GM18517 (cell line): ENCODE measurements at regions not wholly inside any gene's neighbourhood (a gene's known extent, or its start where the extent isn't known, plus 50 kb on each side); places are given as distances from the start of the nearest gene placed in this dataset.

Source experiments
- ATAC-seq: cut with Tn5 transposase; IDR thresholded peaks from one replicate; pipeline ENCODE4 v1.9.1; 2021; ENCODE audit warnings: mild to moderate bottlenecking, moderate library complexity; ENCODE audit not compliant: unreplicated experiment

DNA sequence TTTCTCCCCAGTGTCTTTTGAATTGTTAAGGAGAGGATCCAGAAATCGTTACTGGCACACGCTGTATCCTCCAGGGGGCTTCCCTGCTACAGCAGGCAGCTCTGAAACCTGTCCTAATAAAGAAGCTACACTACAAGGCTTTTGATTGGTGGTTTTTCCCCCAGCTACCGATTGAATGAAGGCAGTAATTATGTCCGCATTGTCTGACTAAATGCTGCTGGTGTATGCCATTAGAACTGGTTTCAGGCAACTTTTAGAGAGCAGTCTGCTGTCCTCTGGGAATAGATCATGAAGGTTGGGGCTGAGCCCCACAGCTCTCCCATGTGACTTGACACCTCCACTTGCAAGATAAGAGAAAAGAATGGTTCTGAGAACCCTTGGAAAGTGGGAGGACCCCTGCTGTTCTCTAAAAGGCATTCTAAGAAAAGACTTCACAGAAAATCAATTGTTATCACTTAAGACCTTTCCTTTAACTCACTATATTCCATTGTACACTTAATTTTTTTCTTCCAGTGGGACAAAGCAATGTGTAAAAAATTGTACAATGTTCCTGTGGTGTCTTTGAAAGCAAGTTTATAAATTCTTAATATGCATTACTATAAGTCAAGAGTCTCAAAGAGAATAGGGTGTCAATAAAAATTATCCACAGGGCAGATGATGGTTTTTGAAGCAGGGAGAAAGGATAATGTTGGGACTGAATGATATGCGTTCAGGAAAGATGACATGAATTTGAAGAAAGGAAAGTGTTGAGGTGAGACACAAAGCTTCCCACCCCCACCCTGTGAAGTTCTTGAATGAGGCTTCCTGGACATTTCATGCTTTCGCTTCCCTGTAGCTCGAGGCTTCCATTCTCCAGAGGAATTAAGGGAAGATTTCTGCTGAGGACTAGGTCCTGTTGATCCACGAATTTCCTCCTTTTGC lies 53.0 kb upstream of the DAZL start:
- ATAC-seq: no peak

DNA sequence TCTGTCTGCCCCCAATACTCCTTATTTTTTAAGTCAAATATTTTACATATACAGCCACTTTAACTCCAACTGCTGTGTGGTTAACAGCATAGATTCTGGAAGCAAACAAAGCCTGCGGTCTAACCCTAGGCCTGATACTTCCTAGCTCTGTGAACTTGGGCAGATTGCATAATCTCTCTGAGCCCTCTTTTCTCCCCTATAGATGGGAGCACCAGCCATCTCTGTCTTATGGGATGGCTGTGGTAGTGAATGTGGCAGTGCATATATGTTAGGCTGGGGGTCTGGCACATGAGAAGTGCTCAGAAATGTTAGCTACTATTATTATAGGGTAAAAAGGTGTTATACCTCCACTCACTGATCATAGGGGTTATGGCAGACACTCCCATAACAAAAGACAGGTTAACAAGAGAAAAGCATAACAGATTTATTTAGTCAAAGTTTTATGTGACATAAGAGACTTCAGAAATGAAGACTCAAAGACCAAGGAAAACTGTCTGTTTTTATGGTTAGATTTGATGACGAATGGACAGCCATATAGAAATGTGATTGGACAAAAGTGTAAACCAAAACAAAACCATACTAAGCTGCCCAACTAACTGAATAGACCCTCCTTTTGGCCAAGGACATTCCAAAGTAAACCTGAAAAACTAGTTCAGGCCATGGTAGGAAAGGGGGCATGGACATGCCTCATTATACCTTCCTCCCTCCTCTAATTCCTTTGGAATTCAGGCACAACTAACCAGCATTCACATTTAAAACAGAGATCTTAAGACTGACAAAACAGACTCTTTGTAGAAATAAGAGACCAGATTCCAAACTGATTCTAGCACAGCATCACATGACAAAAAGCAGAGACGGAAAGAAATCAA lies 53.9 kb upstream of the DAZL start:
- ATAC-seq: no peak

DNA sequence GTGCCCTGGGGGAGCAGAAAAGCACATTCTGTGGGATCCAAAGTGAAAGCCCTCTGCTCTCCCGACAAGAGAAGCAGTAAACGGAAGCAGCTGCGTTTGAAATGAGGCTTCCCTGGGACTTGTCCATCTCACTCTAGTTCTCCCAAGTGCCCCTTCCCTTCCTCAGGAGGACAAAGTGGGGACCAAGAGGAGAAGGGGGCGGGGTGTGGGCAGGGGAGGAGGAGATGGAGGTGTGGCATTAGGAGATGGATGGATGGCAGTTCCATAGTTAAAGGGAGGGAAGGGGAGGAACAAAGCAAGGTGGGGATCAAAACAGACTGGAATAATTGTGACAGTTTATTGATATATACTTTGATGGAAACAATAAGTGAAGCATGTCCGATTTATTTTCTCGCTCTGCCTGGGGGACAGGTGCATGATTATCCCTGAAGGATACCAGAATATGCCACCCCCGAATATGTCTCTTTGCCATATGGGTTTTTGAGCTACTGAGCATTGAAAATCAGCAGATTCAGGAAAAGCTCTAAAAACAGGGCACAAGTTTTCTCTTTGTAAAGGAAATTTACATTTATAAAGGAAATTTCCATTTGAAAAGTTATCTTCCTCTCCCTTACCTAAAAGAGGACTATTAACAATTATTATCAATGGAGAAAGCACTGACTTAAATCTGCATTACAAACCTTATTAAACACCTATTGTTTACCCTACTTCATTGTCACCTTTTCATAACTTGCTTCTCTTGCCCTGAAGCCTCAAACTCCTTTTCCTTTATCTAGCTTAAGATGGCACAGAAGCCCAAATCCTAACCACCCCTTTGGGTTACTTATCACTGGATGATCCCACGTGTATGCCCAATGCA lies 58.9 kb upstream of the DAZL start:
- no peak for ATAC-seq

DNA sequence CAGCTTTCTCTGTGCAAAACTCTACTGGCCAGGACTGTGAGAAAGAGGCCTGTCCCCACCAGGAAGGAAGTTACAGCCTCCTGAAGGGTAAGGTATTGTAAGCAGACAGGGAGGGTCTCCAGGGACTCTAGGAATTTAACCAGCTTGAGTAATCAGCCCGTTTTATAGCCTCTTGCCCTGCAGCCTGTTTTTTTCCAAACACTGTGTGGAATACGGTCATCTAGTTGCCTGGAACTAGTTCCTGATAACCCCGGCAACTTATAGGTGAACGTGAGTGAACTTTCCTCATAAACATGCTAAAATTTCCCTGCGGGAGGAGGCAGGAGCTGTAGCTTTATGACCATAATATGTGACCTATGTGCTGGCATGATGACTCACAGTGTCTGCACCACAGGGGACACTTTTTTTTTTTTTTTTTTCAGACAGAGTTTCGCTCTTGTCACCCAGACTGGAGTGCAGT lies 60.1 kb upstream of the DAZL start:
- ATAC-seq: no peak

DNA sequence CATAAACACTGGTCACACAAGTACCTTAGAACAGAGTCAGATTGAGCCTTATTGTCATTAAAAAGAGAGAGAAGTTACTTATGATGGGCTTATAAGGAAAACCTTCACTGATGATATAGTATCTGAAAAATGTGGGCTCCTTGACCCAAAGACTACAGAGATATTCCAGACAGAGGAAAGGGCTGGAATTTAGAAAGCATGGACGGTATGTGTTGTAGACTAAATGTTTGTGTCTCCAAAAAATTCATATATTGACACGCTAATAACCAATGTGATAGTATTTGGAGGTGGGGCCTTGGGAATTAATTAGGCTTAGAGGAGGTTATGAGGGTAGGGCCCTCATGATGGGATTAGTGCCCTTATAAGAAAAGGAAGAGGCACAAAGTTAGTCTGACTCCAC lies 61.0 kb upstream of the DAZL start:
- ATAC-seq: no peak

DNA sequence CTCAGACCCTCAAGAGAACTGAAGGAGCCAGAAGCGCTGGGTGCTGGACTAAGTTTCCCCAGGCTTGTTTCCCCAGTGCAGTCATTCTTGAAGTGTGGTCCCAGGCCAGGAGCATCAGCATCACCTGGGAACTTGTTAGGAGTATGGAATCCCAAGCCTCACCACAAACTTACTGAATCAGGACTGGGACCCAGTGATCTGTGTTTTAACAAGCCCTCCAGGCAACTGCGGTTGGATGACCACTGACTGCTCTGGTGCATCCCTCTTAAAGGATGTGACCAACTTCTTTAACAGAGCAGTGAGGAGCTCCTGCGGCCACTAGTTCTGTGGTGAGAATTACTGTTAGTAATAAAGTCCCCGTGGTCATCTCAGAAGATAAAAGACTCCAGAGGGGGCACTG lies 62.4 kb upstream of the DAZL start:
- no peak for ATAC-seq

DNA sequence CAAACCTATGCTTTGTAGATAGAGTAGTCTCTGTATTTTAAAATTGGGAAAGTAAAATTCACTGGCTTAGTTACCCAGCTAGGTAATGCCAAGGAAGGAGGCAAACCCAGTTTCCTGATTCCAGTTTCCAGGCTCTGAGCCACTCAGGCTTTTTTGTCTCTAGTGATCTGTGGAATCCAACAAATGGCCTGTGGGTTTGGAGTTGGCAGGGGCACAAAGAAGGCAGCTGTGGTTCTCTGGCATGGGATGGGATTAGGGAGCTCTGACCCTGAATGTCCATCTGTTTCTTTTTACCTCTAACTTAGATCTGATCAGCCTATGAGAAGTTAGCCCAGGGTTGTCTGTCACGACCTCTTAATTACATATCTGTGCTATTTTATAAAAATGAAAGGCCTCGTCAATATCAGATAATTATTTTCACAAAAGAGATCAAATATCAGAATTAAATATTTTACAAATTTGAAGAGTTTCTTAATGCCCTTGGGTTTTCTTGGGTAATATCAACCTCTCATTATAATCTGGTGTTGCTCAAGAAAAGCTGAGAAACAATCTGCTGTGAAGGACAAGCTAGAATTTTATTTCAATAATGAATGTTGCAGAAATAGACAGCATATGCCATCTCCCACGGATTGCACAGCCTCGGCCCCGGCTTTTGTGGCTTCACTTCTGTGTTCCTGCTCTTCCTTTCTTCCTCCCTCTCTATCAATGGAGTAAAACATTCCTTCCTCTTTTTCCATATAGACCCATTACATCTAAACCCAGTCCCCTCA lies 63.7 kb upstream of the DAZL start:
- no peak for ATAC-seq

DNA sequence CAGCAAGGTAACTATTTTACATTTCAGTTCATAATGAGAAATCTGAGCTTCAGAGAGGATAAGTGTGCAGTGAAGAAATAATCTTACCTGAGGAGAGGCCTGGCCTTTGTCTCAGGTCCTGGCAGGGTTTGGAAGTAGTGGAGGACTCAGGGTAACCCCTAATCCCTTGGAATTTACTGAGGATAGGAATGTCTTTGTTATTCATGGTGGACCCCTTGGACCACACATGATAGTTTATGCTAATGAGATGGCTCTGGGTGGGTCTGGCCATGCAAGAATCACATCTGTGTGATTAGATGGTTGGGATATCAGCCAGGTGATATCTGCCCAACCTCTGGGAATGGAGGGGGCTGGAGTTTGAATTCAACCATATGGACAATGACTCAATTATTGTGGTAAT lies 65.0 kb upstream of the DAZL start:
- no peak for ATAC-seq

DNA sequence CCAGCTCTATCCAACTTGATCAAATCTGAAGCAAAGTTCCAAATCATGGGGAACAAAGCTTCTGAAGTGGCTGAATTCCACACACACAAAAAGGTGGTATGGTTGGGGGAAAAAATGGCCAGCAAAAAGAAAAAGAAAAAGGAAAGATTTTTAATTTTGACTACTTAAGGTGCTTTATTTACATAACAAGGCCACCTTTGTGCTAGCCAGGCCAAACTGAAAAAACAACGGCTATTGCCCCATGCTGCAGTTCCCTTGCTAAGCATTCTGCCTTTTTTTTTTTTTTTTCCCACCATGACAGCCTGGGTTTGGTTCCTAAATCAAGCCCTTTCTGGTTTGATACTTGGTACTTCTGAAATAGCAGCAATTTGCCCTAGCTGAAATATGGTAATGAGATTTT lies 66.5 kb upstream of the DAZL start:
- no peak for ATAC-seq

DNA sequence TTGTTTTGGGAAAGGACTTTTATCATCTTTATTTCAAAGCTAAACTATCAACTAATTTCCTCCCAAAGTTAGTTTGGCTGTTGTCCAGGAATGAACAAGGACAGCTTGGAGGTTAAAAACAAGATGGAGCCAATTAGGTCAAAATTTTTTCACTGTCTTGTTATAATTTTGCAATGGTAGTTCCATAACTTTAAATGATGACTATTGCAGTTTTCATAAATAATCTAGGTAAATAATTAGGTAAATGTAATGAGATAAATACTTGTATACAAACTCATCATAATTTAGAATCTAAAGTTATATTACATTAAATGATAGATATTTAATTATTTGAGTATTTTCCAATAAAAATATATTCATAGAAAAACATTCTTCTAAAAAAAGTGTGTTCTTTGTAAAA lies 68.3 kb upstream of the DAZL start:
- ATAC-seq: no peak

DNA sequence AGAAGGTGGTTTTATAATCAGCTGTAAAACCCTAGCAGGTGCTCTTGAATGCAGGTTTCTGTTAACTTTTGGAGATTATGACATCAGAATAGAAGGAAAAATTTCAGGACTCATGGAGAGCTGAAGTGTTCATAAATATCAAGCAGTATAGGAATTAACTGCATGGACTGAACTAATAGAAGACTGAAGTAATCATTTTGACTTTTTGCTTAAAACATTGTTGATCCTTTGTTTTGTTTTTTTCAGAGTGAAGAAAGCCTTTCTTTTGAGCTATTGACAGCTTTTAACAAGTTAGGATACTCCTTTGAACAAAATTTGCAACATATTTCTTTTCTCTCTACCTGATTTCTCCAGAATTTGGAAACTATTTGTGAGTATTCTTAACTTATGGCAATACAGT lies 70.6 kb upstream of the DAZL start:
- no peak for ATAC-seq

DNA sequence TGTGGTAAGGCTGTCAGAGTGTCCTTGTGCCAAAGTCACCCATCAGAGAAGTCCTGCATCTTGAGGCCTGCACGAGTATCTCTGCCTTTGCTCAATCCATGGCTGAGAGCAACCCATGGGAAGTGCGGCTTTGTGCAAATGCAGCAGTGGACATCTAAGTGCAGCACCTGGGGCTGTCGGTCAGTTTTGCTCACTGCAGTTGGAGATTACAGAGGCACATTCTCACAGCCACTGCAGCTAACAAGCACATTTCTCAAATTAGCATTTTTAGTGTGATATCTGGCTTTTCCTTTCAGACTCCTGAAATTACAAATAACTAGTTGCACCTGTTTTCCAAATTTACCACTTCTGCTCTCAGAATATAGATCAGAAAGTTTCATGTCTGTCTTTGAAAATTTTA lies 81.5 kb upstream of the DAZL start:
- ATAC-seq: no peak

DNA sequence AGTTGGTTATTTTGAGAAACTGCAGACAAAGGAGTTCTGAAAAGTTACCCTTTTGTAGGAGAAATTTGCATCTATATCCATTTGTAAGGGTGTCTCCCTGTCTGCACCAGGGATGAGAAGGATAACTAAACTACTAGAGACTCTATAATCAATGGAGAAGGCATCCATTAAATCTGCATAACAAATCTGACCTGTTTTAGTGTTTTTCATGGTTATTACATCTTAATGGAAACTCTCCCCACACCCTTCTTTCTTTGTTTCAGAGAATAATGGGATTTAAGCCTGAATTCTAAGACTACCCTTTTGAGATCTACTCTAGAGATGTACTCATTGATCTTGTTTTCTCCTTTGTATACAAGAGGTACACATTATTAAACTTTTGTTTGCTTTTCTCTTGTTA lies 82.0 kb upstream of the DAZL start:
- no peak for ATAC-seq

DNA sequence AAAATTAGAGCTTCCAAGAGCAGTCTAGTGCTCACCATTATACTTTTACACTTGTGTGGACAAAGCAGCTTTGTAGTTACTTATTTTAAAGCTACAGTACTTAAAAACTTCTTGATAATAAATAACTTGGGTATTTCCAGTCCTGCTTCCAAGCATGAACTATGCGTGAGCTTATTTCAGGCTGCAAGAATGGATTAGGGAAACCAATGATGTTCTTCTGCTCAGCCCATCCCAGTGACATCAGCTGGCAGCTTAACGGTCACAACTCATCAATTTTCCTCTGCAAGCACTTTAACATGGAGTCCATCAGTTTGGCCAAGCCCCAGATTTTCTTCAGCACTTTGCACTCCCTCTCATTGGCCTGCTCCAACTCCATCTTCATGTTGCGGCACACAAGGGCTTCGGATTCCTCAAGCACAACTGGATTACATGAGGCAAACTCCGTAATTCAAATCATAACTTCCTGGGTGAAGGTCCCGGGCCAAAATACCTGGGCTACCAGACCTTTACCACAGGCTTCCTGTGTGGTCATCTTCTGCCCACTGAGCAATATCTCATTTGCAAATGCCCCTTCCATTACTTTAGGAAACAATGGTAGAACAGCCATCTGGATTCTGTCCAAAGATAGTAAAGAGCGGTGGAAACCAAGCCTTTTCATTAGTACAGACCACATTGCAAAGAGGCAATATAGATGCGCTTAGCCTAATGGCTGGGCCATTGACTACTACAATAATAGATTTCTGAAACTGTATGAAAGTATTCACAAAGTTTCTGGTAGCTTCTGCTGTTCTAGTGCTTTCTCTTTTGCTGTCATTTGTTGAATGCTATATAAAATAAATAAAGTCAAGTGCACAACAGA lies 87.5 kb upstream of the DAZL start:
- no peak for ATAC-seq

DNA sequence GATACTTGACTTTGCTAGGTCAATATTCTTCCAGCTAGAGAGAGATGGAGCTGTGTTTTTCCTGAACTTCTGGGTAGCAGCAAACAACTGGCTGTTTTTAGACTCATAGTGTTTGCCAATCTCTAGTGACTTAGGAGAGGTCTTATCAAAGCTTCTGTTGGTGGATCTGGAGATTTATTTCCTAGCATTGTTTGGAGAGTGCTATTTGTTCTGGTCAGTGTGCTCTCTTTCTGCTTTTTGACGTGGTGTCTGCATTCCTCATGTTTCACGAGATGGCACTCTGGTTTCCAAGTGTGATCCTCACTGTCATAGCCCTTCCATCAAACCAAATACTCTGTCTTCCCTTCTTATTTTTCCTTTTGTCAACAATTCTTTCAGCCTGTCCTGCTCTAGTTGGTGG lies 88.6 kb upstream of the DAZL start:
- no peak for ATAC-seq

DNA sequence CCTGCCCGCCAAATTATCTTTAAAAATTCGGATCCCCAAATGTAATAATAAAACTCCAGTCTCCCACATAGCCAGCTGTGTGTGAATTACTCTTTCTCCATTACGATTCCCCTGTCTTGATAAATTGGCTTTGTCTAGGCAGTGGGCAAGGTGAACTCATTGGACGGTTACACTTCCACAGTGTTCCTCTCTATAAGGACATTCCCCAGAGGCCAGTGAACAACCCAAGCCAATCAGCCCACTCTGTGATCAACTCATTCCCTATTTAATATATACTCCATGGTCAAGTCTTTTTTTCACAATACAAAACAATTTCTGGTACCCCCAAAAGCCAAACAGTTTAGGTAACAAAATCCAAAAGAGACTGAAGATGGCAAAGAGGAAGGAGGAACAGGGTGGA lies 90.5 kb upstream of the DAZL start:
- ATAC-seq: no peak

DNA sequence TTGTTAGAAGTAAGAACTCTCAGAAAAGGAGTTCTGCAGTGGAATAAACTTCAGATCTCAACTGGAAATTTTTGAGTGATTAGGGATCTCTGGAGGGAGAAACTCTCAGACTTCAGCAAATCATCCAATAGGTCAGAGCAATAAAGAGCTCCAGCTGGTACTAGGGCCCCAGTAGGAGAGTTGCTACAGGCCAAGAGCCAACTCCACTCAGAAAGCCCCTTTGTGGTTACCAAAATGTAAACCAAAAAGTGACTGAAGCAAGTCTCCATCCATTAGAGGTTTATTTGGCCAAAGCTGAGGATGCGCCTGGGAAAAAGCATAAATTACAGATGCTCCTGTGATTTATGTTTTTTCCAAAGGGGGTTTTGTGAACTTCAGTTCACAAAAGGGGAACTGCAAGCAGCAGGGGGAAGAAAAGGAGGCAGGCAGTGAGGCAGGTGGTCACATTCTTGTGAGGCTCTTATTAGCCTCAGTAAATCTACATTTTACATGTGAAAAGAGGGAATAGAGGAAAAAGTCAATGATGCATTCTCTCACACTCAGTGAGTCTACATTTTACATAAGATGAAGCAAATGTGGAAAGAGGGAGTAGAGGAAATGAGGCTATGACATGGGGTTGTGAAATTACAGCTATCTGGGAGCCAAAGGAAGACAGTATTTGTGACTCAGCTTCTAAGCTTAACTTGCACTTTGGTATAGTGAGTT lies 92.4 kb upstream of the DAZL start:
- no peak for ATAC-seq

DNA sequence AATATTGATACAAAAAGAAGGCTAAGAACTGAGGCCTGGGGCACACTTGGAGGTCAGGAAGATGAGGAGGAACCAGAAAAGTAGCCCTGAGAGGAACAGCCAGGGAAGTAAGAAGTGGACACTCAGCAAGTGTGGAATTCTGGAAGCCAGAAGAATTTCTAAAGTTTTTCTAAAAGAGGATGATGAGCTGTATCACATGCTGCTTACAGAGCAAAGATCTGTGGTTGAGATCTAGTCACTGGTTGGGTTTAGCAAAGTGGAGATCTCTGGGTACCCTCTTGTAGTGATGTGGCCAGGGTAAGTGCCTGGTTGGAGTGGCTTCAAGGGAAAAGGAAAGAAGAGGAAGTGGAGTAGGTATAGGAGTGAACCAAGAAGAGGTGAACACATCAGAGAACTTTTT lies 95.4 kb upstream of the DAZL start:
- ATAC-seq: no peak

DNA sequence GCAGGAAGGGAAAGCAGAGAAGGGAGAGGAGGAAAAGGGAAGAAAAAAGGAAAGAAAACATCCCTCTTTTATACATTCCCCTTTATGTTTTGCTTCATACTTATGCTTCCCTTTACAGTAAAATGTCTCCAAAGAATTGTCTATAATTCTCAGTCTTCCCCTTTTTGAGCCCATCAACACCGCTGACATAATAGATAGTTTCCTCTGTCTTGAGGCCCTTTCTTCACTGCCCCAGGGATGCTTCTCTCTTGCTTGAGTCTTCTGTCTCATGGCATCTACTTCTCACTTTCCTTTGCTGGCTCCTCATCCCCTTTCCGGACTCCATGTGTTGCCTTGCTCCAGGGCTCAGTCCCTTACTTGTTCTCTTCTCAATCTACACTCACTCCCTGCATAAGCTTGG lies 99.7 kb upstream of the DAZL start:
- ATAC-seq: no peak
